BLaER1 treated with 17β-estradiol and CSF1 and Interleukin-3, amounts not matched to agents 10 nM and 100 nM (cell line): ENCODE measurements at regions not wholly inside any gene's neighbourhood (a gene's known extent, or its start where the extent isn't known, plus 50 kb on each side); places are given as distances from the start of the nearest gene placed in this dataset.

Experiments
- H3K27ac ChIP-seq, 11 experiments: shearing (Covaris generic); formaldehyde crosslinking; 2 replicates each; pipeline ENCODE4 v1.8.1; 2022
- H3K27me3 ChIP-seq, 11 experiments: shearing (Covaris generic); formaldehyde crosslinking; 2 replicates each; pipeline ENCODE4 v1.8.1; 2022
- H3K36me3 ChIP-seq, 11 experiments: shearing (Covaris generic); formaldehyde crosslinking; 2 replicates each; pipeline ENCODE4 v1.8.1; 2022
- H3K4me1 ChIP-seq, 10 experiments: shearing (Covaris generic); formaldehyde crosslinking; 2 replicates each; pipeline ENCODE4 v1.8.1; 2022
- H3K4me2 ChIP-seq, 11 experiments: shearing (Covaris generic); formaldehyde crosslinking; 2 replicates each; pipeline ENCODE4 v1.8.1; 2022
- H3K4me3 ChIP-seq, 10 experiments: shearing (Covaris generic); formaldehyde crosslinking; 2 replicates each; pipeline ENCODE4 v1.8.1; 2022
- H3K9ac ChIP-seq, 11 experiments: shearing (Covaris generic); formaldehyde crosslinking; 2 replicates each; pipeline ENCODE4 v1.8.1; 2022
- H3K9me3 ChIP-seq, 11 experiments: shearing (Covaris generic); formaldehyde crosslinking; replicated peaks in 1 of 11; 2 replicates each; pipeline ENCODE4 v1.8.1; 2022
- H4K20me1 ChIP-seq, 11 experiments: shearing (Covaris generic); formaldehyde crosslinking; 2 replicates each; pipeline ENCODE4 v1.8.1; 2022
- Cebpa-rat ChIP-seq, 11 experiments: shearing (Covaris generic); IDR thresholded peaks; 2 replicates each; pipeline ENCODE4 v1.8.1; 2022

- H3K4me3 ChIP-seq: no peak overlapping the region
- peaks cover 0 to 9% (median 0%) of the 10 kb centered on the region in 11 experiments; a peak in 5 of 22 replicates for H3K9me3 ChIP-seq
- no peaks in the 10 kb centered on the region for H3K27me3 ChIP-seq
- H3K4me1 ChIP-seq: peaks cover 14 to 32% (median 24%) of the 10 kb centered on the region in 10 experiments
- no peak overlapping the region for H3K4me2 ChIP-seq
- H4K20me1 ChIP-seq: no peaks in the 10 kb centered on the region
- H3K9ac ChIP-seq: no peak overlapping the region
- no peak overlapping the region for H3K27ac ChIP-seq
- no peak for TF ChIP-seq Cebpa-rat (IDR thresholded peaks at IDR 0.05)
- H3K36me3 ChIP-seq: no peaks in the 10 kb centered on the region
Observed at GRCh38 chr18:56238576-56238975, 399.8 kb downstream of the TXNL1 start.

DNA sequence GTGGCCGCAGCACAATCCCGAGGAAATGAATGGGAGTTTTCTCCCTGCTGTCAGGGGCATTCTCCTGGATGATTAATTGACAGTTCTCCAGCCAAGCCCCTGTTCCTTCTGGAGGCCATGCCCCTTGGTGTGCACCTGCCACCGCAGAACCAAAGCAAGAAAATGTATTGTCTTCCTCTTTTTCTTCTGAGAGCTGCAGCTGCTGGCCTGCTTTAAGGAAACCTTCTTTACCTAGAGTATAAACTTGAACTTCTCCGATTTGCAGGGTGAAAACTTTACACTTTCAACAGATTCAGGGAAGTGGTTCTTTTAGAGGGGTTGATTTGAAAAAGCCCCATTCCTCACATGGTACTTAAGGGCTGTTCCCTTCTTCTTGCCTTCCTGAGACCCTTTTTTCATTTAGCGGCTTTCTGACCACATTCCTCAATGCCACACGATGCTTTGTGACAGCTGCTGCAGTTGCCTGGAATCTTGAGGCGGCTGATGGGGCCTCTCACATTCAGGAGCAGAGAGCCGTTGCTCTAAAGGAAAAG, 402.8 kb downstream of the TXNL1 start:
- Histone ChIP-seq H3K9ac (peak overlapping the region in 2 of 11 experiments; percentile 1 to 38; a peak in 3 of 22 replicates), H3K36me3 (no peaks in the 10 kb centered on the region), H3K9me3 (peaks cover 5 to 20% (median 13%) of the 10 kb centered on the region in 11 experiments; a peak in 20 of 22 replicates), H3K4me1 (peaks cover 14 to 32% (median 24%) of the 10 kb centered on the region in 10 experiments), H3K27ac (peak overlapping the region in 6 of 11 experiments; percentile 1 to 44 (median 20); a peak in 6 of 22 replicates), H3K4me2 (peak overlapping the region; percentile 30 to 79 (median 67); a peak in 21 of 22 replicates), H3K4me3 (no peak overlapping the region), H3K27me3 (no peaks in the 10 kb centered on the region), H4K20me1 (no peaks in the 10 kb centered on the region)
- no peak for TF ChIP-seq Cebpa-rat (IDR thresholded peaks at IDR 0.05)

DNA sequence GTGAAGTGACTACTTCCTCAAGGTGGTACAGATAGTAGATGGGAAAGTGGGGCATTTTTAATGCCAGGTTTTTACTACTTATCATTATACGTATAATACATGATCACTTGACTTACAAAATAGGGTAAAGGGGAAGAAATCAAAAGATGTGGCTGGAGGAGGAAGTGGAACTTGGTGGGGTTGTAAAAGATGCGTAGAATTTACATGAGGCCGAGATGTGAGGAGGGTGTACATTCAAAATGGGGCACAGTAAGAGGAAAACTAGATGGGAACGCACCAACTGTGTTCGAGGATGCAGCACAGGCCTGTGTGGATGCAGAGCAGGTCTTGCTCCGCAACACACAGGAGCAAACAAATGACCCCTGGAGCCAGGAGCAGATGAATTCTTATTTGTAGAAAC, 403.3 kb downstream of the TXNL1 start:
- H3K27ac ChIP-seq: peak overlapping the region in 2 of 11 experiments; percentile 34 to 44; a peak in 1 of 22 replicates
- H4K20me1 ChIP-seq: no peaks in the 10 kb centered on the region
- no peak overlapping the region for H3K4me3 ChIP-seq
- peaks cover 10 to 25% (median 18%) of the 10 kb centered on the region in 11 experiments; a peak in 21 of 22 replicates for H3K9me3 ChIP-seq
- no peak overlapping the region for H3K9ac ChIP-seq
- H3K4me1 ChIP-seq: peaks cover 14 to 32% (median 24%) of the 10 kb centered on the region in 10 experiments
- TF ChIP-seq Cebpa-rat (IDR thresholded peaks at IDR 0.05): no peak
- H3K36me3 ChIP-seq: no peaks in the 10 kb centered on the region
- no peaks in the 10 kb centered on the region for H3K27me3 ChIP-seq
- peak overlapping the region; percentile 30 to 79 (median 67); a peak in 21 of 22 replicates for H3K4me2 ChIP-seq

DNA sequence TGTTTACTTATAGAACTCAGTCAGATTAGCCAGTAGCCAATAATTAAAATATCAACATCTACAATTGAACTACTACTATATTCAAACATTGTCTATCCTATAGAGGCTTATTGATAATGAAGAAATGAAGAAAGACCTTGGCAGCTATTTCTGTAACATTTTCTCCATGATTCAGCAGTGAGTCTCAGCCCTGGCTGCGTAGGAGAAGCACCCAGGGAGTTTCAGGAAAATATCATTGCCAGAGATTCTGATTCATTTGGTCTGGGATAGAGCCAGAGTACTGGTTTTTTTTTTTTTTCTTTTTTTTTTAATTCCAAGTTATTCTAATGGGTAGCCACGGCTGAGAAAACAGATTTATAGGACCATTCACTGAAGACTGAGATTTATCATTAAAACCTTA, 404.8 kb downstream of the TXNL1 start:
- no peak for TF ChIP-seq Cebpa-rat (IDR thresholded peaks at IDR 0.05)
- Histone ChIP-seq H3K36me3 (no peaks in the 10 kb centered on the region), H3K27ac (no peak overlapping the region), H3K4me1 (peaks cover 14 to 32% (median 24%) of the 10 kb centered on the region in 10 experiments), H3K9me3 (peaks cover 11 to 35% (median 23%) of the 10 kb centered on the region in 11 experiments; a peak in 21 of 22 replicates), H4K20me1 (no peaks in the 10 kb centered on the region), H3K4me3 (no peak overlapping the region), H3K27me3 (no peaks in the 10 kb centered on the region), H3K4me2 (no peak overlapping the region), H3K9ac (no peak overlapping the region)

GRCh38 chr18:56226025-56226424, 412.4 kb downstream of the TXNL1 start:
- no peak overlapping the region for H3K4me3 ChIP-seq
- H3K9ac ChIP-seq: no peak overlapping the region
- H3K27ac ChIP-seq: no peak overlapping the region
- TF ChIP-seq Cebpa-rat (IDR thresholded peaks at IDR 0.05): no peak
- no peaks in the 10 kb centered on the region for H3K36me3 ChIP-seq
- H4K20me1 ChIP-seq: no peaks in the 10 kb centered on the region
- peaks cover 16 to 35% (median 26%) of the 10 kb centered on the region in 11 experiments for H3K9me3 ChIP-seq
- H3K4me2 ChIP-seq: no peak overlapping the region
- H3K4me1 ChIP-seq: peaks cover 0 to 13% (median 0%) of the 10 kb centered on the region in 10 experiments; a peak in 3 of 20 replicates
- no peaks in the 10 kb centered on the region for H3K27me3 ChIP-seq

GRCh38 chr18:56224669-56225561, 413.5 kb downstream of the TXNL1 start:
- Histone ChIP-seq H3K27me3 (no peaks in the 10 kb centered on the region), H3K9me3 (peaks cover 5 to 24% (median 15%) of the 10 kb centered on the region in 11 experiments; a peak in 21 of 22 replicates), H3K4me2 (no peak overlapping the region), H3K4me3 (no peak overlapping the region), H3K9ac (no peak overlapping the region), H3K36me3 (no peaks in the 10 kb centered on the region), H3K27ac (no peak overlapping the region), H4K20me1 (no peaks in the 10 kb centered on the region), H3K4me1 (peaks cover 0 to 13% (median 0%) of the 10 kb centered on the region in 10 experiments; a peak in 3 of 20 replicates)
- TF ChIP-seq Cebpa-rat (IDR thresholded peaks at IDR 0.05): no peak

DNA sequence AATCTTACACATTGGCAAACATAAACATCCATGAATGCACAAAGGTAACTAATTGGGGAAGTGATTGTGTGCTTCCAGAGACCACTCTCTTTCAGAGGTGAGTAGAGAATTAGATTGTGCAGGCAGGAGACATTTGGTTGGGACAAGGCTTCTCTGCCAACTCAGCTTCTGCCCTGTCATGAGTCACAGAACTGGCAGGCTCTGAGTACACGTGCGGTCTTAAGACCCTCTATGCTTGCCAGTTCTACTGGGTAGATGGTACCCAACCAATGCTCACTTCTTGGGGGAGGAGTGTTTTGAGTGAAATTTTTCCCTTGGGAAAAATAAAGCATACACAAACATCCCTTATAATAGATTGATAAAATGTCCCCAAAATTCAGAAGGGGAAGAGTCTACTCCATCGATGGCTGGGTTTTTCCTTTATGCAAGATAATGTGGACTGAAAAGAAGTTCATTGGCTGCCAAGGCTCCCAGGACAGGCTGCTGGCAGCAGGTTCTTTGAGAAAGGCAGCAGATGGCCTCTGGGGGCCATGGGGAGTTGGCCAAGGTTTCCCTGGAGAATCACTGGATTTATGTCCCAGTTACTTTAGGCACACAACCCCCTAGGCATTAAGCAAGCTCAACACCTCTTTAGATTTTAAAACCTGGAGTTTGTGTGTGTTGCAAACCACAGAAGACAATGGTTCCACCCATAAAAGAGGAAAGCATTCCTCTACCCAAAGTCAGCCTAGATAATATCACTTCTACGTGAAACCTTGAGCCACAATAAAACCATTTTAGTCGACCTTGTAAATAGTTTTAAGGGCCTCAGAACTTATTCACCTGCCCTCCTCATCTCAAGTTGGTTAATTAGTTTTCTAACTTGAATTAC, 417.0 kb downstream of the TXNL1 start:
- Histone ChIP-seq H3K9ac (no peak overlapping the region), H3K27me3 (no peaks in the 10 kb centered on the region), H3K27ac (no peak overlapping the region), H3K36me3 (no peaks in the 10 kb centered on the region), H3K4me2 (peak overlapping the region in 4 of 11 experiments; percentile 7 to 31 (median 13); a peak in 3 of 22 replicates), H4K20me1 (no peaks in the 10 kb centered on the region), H3K4me1 (peaks cover 0 to 13% (median 0%) of the 10 kb centered on the region in 10 experiments; a peak in 3 of 20 replicates), H3K9me3 (peaks cover 7 to 31% (median 20%) of the 10 kb centered on the region in 11 experiments; a peak in 20 of 22 replicates), H3K4me3 (no peak overlapping the region)
- no peak for TF ChIP-seq Cebpa-rat (IDR thresholded peaks at IDR 0.05)

GRCh38 chr18:56217406-56217805, 421.0 kb downstream of the TXNL1 start:
- Histone ChIP-seq H4K20me1 (no peaks in the 10 kb centered on the region), H3K27ac (no peak overlapping the region), H3K9ac (no peak overlapping the region), H3K9me3 (peaks cover 4 to 50% (median 25%) of the 10 kb centered on the region in 11 experiments; a peak in 17 of 22 replicates), H3K4me2 (no peak overlapping the region), H3K4me3 (no peak overlapping the region), H3K4me1 (peaks cover 0 to 33% (median 17%) of the 10 kb centered on the region in 10 experiments; a peak in 16 of 20 replicates), H3K36me3 (no peaks in the 10 kb centered on the region), H3K27me3 (no peaks in the 10 kb centered on the region)
- TF ChIP-seq Cebpa-rat (IDR thresholded peaks at IDR 0.05): no peak
